ENCODE measurements at regions not wholly inside any gene's neighbourhood (a gene's known extent, or its start where the extent isn't known, plus 50 kb on each side); places are given as distances from the start of the nearest gene placed in this dataset.

DNA sequence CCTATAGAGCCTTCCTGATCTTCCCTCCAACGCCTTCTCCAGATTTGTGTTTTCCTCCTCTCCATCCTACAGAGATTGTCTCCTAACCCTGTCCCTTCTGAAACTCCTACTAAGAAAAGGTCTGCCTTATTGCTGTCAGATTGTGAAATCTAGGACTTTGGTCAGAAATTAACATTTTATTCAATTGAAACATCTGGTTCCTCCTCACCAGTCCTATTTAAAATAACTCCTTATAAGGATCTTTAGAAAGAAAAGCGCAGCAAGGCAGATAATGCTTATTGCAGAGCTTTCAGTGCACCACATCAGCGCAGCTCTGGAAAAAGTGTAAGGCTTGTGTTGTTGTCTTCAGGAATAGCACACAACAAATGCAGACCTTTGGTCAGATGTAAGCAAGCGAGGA, 477.8 kb upstream of the CHST9 start:
- Mint-ChIP-seq H3K27ac (ENCODE audit: unreplicated experiment) (no peak overlapping the region), H3K4me1 (ENCODE audit: low read depth, unreplicated experiment) (peaks cover 26% of the 10 kb centered on the region), H3K27me3 (ENCODE audit: unreplicated experiment) (no peaks in the 10 kb centered on the region), H3K36me3 (ENCODE audit: insufficient read depth, unreplicated experiment) (peaks cover 5% of the 10 kb centered on the region), H3K9me3 (ENCODE audit: low read depth, unreplicated experiment) (no peaks in the 10 kb centered on the region), H3K4me3 (ENCODE audit: low read depth, unreplicated experiment) (no peak overlapping the region)
- intact Hi-C loops (cut with micrococcal nuclease; ENCODE audit: unreplicated experiment), result no loop called here
- no TSS peak for BruUV-seq (replicated peaks)
- DNase-seq, result no peak
- CTCF ChIA-PET, result no interaction called here
- TF ChIP-seq, protein P1, sequence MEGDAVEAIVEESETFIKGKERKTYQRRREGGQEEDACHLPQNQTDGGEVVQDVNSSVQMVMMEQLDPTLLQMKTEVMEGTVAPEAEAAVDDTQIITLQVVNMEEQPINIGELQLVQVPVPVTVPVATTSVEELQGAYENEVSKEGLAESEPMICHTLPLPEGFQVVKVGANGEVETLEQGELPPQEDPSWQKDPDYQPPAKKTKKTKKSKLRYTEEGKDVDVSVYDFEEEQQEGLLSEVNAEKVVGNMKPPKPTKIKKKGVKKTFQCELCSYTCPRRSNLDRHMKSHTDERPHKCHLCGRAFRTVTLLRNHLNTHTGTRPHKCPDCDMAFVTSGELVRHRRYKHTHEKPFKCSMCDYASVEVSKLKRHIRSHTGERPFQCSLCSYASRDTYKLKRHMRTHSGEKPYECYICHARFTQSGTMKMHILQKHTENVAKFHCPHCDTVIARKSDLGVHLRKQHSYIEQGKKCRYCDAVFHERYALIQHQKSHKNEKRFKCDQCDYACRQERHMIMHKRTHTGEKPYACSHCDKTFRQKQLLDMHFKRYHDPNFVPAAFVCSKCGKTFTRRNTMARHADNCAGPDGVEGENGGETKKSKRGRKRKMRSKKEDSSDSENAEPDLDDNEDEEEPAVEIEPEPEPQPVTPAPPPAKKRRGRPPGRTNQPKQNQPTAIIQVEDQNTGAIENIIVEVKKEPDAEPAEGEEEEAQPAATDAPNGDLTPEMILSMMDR (IDR thresholded peaks at IDR 0.05; ENCODE audit: unreplicated experiment), result no peak

DNA sequence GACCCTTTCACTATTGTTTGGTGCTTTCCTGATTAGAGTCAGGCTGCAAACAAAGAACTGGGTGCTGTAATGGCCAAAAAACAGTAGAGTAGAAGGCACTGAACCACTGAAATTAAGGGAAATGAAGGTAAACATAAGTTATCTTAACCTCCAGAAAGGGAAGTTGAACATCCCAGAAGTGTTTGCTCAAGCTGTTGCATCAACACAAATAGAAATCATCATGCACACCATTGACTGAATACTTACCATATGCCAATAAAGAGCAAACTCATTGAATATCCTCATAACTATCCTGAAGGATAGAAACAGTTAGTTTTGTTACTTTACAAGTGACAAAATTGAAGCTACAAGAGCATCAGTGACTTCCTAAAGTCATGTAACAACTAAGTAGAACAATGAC, 477.4 kb upstream of the CHST9 start:
- DNase-seq, result no peak
- peaks cover 26% of the 10 kb centered on the region for H3K4me1 Mint-ChIP-seq (ENCODE audit: low read depth, unreplicated experiment)
- H3K4me3 Mint-ChIP-seq (ENCODE audit: low read depth, unreplicated experiment), result no peak overlapping the region
- intact Hi-C loops (cut with micrococcal nuclease; ENCODE audit: unreplicated experiment), result no loop called here
- no peak overlapping the region for H3K27ac Mint-ChIP-seq (ENCODE audit: unreplicated experiment)
- H3K9me3 Mint-ChIP-seq (ENCODE audit: low read depth, unreplicated experiment), result no peaks in the 10 kb centered on the region
- H3K27me3 Mint-ChIP-seq (ENCODE audit: unreplicated experiment), result no peaks in the 10 kb centered on the region
- H3K36me3 Mint-ChIP-seq (ENCODE audit: insufficient read depth, unreplicated experiment), result peaks cover 5% of the 10 kb centered on the region
- no TSS peak for BruUV-seq (replicated peaks)
- TF ChIP-seq, protein P1 (IDR thresholded peaks at IDR 0.05; ENCODE audit: unreplicated experiment), result no peak
- CTCF ChIA-PET, result interaction anchor here (0.7 kb wide), 1 partner anchor 631 kb away, joined by 5 read pairs; no protein-coding TSS in a partner anchor

DNA sequence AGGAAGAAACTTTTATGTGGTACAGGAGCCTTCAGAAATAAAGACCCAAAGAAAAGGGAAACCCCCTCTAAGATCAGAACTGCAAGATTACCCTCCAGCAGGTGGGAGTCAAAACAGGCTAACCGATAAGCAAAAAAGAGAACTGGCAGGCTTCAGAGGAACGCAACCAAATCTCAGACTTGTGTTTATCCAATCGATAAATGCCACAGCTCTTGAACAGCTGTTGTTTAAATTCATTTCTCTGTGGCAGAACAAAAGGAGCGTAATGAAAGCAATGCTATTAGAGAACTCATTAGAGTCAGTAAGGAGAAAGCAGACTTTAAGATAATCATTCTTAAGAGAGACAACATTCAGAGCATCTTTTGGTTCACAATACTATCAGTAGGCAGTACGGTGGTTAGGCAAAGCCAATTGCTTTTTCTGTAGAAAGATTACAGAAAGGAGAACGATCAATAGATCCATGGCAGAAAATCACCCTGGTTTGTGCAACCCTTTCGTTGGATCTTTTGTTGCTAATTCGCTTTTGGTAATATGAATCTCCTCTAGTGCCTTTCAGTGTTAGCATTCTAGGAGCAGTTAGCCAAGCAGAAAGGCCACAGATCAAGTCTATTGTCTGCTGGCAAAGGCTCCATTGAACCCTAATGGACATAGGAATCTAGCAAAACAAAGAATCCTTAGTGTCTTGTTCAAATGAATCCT, 476.4 kb upstream of the CHST9 start:
- CTCF ChIA-PET, result interaction anchor here (1.0 kb wide), 1 partner anchor 89 kb away, joined by 3 read pairs; no protein-coding TSS in a partner anchor
- Mint-ChIP-seq H3K9me3 (ENCODE audit: low read depth, unreplicated experiment) (no peaks in the 10 kb centered on the region), H3K4me1 (ENCODE audit: low read depth, unreplicated experiment) (peaks cover 36% of the 10 kb centered on the region), H3K27me3 (ENCODE audit: unreplicated experiment) (no peaks in the 10 kb centered on the region), H3K27ac (ENCODE audit: unreplicated experiment) (peak overlapping the region; percentile 71), H3K36me3 (ENCODE audit: insufficient read depth, unreplicated experiment) (peaks cover 5% of the 10 kb centered on the region), H3K4me3 (ENCODE audit: low read depth, unreplicated experiment) (peak overlapping the region; percentile 63)
- peak; percentile 20 for DNase-seq
- intact Hi-C loops (cut with micrococcal nuclease; ENCODE audit: unreplicated experiment), result no loop called here
- BruUV-seq (replicated peaks), result no TSS peak
- TF ChIP-seq, protein P1 (IDR thresholded peaks at IDR 0.05; ENCODE audit: unreplicated experiment), result no peak

DNA sequence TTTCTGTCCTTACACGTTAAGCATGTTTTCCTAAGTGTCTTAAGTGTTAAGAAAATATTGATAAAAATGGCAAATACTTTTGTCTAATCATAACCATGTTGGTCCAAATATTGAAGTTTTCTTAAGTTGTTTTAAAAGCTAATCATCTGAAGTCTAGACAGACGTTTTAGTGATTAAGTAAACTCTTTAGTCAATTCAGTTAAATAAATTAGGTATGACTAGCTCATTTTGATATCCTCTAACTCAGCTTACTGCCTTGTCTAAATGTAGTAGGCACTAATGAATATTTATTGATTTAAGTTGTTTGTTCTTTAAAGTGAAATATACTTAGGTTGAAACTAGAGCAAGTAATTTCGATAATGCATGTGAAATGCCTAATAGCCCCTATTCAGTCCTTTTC, 471.8 kb upstream of the CHST9 start:
- DNase-seq, result no peak
- CTCF ChIA-PET, result interaction anchor here (0.9 to 1.9 kb wide), 4 partner anchors 38 to 93 kb away, joined by 3 to 6 read pairs (median 5); no protein-coding TSS in a partner anchor
- Mint-ChIP-seq H3K36me3 (ENCODE audit: insufficient read depth, unreplicated experiment) (peaks cover 5% of the 10 kb centered on the region), H3K4me1 (ENCODE audit: low read depth, unreplicated experiment) (peaks cover 56% of the 10 kb centered on the region), H3K27ac (ENCODE audit: unreplicated experiment) (peak overlapping the region; percentile 85), H3K4me3 (ENCODE audit: low read depth, unreplicated experiment) (no peak overlapping the region), H3K27me3 (ENCODE audit: unreplicated experiment) (no peaks in the 10 kb centered on the region), H3K9me3 (ENCODE audit: low read depth, unreplicated experiment) (no peaks in the 10 kb centered on the region)
- TF ChIP-seq, protein P1 (IDR thresholded peaks at IDR 0.05; ENCODE audit: unreplicated experiment), result no peak
- intact Hi-C loops (cut with micrococcal nuclease; ENCODE audit: unreplicated experiment), result loop anchor here (2.0 kb wide), 1 partner anchor 38 kb away; no protein-coding TSS in a partner anchor
- BruUV-seq (replicated peaks), result no TSS peak

Measured in Calu3 (cell line).